Type B pancreatic cell (in vitro differentiated cells): ENCODE measurements at regions not wholly inside any gene's neighbourhood (a gene's known extent, or its start where the extent isn't known, plus 50 kb on each side); places are given as distances from the start of the nearest gene placed in this dataset.

Source experiments
- DNase-seq: peaks from one replicate; pipeline ENCODE4 v3.0.0; 2021; ENCODE audit warnings: mixed read lengths; ENCODE audit not compliant: unreplicated experiment; ENCODE audit errors: extremely low spot score
- H3K27ac Mint-ChIP-seq: 2 replicates; pipeline ENCODE4 v1.8.0; 2021; ENCODE audit warnings: mild to moderate bottlenecking, mixed read lengths
- H3K27me3 Mint-ChIP-seq: 2 replicates; pipeline ENCODE4 v1.8.0; 2021; ENCODE audit warnings: mixed read lengths
- H3K36me3 Mint-ChIP-seq: 2 replicates; pipeline ENCODE4 v1.8.0; 2021; ENCODE audit warnings: mixed read lengths
- H3K4me1 Mint-ChIP-seq: one replicate; pipeline ENCODE4 v1.8.0; 2021; ENCODE audit warnings: mixed read lengths; ENCODE audit not compliant: unreplicated experiment
- H3K4me3 Mint-ChIP-seq: 2 replicates; pipeline ENCODE4 v1.8.0; 2021; ENCODE audit warnings: mild to moderate bottlenecking, mixed read lengths
- H3K9me3 Mint-ChIP-seq: 2 replicates; pipeline ENCODE4 v1.8.0; 2021; ENCODE audit warnings: mixed read lengths
- CTCF ChIP-seq: fragments of 200-600 bp; sonication (generic); conservative IDR thresholded peaks from 2 replicates; pipeline ENCODE4 v1.5.0; 2021; ENCODE audit warnings: antibody characterized with exemption, mild to moderate bottlenecking

GRCh38 chr2:51707625-51708024, 675.7 kb upstream of the NRXN1 start:
- H3K4me1 Mint-ChIP-seq, result no peaks in the 10 kb centered on the region
- H3K9me3 Mint-ChIP-seq, result no peaks in the 10 kb centered on the region
- no peaks in the 10 kb centered on the region for H3K36me3 Mint-ChIP-seq
- H3K4me3 Mint-ChIP-seq, result no peak overlapping the region
- H3K27ac Mint-ChIP-seq, result no peak overlapping the region
- H3K27me3 Mint-ChIP-seq, result no peaks in the 10 kb centered on the region
- no peak for TF ChIP-seq CTCF
- DNase-seq, result no peak

- no peak for DNase-seq
These were observed 674.3 kb upstream of the NRXN1 start for GRCh38 chr2:51706220-51706619.

GRCh38 chr2:51705417-51705816, 673.5 kb upstream of the NRXN1 start:
- no peaks in the 10 kb centered on the region for H3K9me3 Mint-ChIP-seq

More at GRCh38 chr2:51706220-51706619, 674.3 kb upstream of the NRXN1 start:
- Mint-ChIP-seq H3K9me3 (no peaks in the 10 kb centered on the region), H3K4me3 (no peak overlapping the region), H3K4me1 (no peaks in the 10 kb centered on the region), H3K36me3 (no peaks in the 10 kb centered on the region), H3K27ac (no peak overlapping the region), H3K27me3 (no peaks in the 10 kb centered on the region)
- no peak for TF ChIP-seq CTCF

GRCh38 chr2:51698021-51698420, 666.1 kb upstream of the NRXN1 start:
- no peak for TF ChIP-seq CTCF
- no peak overlapping the region for H3K27ac Mint-ChIP-seq
- no peaks in the 10 kb centered on the region for H3K9me3 Mint-ChIP-seq
- peaks cover 6% of the 10 kb centered on the region for H3K4me1 Mint-ChIP-seq
- DNase-seq, result no peak
- H3K36me3 Mint-ChIP-seq, result no peaks in the 10 kb centered on the region
- no peaks in the 10 kb centered on the region for H3K27me3 Mint-ChIP-seq
- no peak overlapping the region for H3K4me3 Mint-ChIP-seq

More at GRCh38 chr2:51705417-51705816, 673.5 kb upstream of the NRXN1 start:
- Mint-ChIP-seq H3K27me3 (no peaks in the 10 kb centered on the region), H3K36me3 (no peaks in the 10 kb centered on the region), H3K27ac (no peak overlapping the region), H3K4me1 (no peaks in the 10 kb centered on the region), H3K4me3 (no peak overlapping the region)
- TF ChIP-seq CTCF, result no peak
- no peak for DNase-seq

- Mint-ChIP-seq H3K4me1 (peaks cover 6% of the 10 kb centered on the region), H3K27ac (peak overlapping the region; percentile 4), H3K36me3 (no peaks in the 10 kb centered on the region), H3K27me3 (no peaks in the 10 kb centered on the region), H3K9me3 (no peaks in the 10 kb centered on the region), H3K4me3 (no peak overlapping the region)
- DNase-seq, result no peak
- no peak for TF ChIP-seq CTCF
These were observed 665.2 kb upstream of the NRXN1 start for GRCh38 chr2:51697095-51697494.

GRCh38 chr2:51695531-51695930, 663.6 kb upstream of the NRXN1 start:
- no peaks in the 10 kb centered on the region for H3K36me3 Mint-ChIP-seq
- H3K9me3 Mint-ChIP-seq, result no peaks in the 10 kb centered on the region
- H3K4me3 Mint-ChIP-seq, result no peak overlapping the region
- DNase-seq, result no peak
- no peak for TF ChIP-seq CTCF
- peaks cover 6% of the 10 kb centered on the region for H3K4me1 Mint-ChIP-seq
- no peak overlapping the region for H3K27ac Mint-ChIP-seq
- H3K27me3 Mint-ChIP-seq, result no peaks in the 10 kb centered on the region
